Brain microvascular endothelial cell (primary cell): ENCODE measurements at regions not wholly inside any gene's neighbourhood (a gene's known extent, or its start where the extent isn't known, plus 50 kb on each side); places are given as distances from the start of the nearest gene placed in this dataset.
A peak's percentile ranks its signal among the peaks of the same experiment; 100 is the strongest.

Experiments used
- DNase-seq: peaks from one replicate; pipeline ENCODE4 v3.0.0-alpha.2; 2020
- H3K27ac ChIP-seq: fragments of 250-450 bp; sonication (Bioruptor Pico); 2 replicates; pipeline ENCODE4 v1.5.1; 2020; ENCODE audit warnings: mild to moderate bottlenecking, moderate library complexity
- H3K27me3 ChIP-seq: fragments of 250-450 bp; sonication (Bioruptor Pico); replicated peaks from 2 replicates; pipeline ENCODE4 v1.5.1; 2020; ENCODE audit warnings: mild to moderate bottlenecking
- H3K36me3 ChIP-seq: fragments of 250-450 bp; sonication (Bioruptor Pico); replicated peaks from 2 replicates; pipeline ENCODE4 v1.5.1; 2020; ENCODE audit warnings: mild to moderate bottlenecking
- H3K4me3 ChIP-seq: 2 replicates; pipeline ENCODE4 v1.5.1; 2011; ENCODE audit warnings: low read depth, mild to moderate bottlenecking, control low read depth, low read length, moderate library complexity
- in situ Hi-C: cut with HindIII; loops from 2 replicates; pipeline ENCODE4 v1.10.0; 2017; ENCODE audit warnings: low sequenced_read_pairs, low pct_ligation_motif_present
- TF ChIP-seq, protein P1 (sequence below): IDR thresholded peaks from 2 replicates; pipeline ENCODE4 v1.5.1; 2011; ENCODE audit warnings: low read depth, mild to moderate bottlenecking, moderate library complexity, low read length, control low read depth, inconsistent platforms; ENCODE audit errors: missing control alignments

DNA sequence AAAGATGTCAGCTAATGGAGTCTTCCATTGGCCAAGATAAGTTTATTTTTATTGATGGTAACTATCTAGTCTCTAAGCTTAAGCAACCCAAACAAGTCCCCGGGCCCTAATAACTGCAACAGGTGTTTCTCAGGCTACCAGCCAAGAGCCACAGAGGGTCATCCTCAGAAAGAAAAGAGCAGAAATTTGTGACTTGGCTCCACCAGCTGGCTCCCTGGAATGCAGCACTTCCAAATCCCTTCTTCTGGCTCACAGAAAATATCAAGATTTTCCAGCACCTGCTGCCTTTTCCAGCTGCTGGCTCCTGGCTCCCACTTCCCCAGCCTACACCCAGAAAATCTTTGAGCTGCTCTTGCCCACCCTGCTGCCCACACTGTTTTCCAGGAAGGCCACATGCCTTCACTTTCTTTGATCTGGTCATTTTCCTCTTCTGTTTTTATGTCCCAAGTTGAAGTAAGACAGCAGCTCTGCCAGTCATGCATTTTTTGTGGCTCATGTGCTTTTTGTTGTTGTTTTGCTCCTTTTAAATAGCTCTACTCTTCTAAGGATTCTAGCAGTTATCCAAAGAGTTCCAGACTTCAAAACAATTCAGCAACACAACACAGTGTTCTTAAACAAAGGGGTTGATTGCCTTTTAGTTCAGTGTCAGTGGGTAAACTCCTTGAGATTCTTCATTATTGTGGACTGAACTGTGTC, 151.0 kb upstream of the SMLR1 start:
- no peaks in the 10 kb centered on the region for H3K36me3 ChIP-seq
- H3K27me3 ChIP-seq, result no peaks in the 10 kb centered on the region
- TF ChIP-seq, protein P1, sequence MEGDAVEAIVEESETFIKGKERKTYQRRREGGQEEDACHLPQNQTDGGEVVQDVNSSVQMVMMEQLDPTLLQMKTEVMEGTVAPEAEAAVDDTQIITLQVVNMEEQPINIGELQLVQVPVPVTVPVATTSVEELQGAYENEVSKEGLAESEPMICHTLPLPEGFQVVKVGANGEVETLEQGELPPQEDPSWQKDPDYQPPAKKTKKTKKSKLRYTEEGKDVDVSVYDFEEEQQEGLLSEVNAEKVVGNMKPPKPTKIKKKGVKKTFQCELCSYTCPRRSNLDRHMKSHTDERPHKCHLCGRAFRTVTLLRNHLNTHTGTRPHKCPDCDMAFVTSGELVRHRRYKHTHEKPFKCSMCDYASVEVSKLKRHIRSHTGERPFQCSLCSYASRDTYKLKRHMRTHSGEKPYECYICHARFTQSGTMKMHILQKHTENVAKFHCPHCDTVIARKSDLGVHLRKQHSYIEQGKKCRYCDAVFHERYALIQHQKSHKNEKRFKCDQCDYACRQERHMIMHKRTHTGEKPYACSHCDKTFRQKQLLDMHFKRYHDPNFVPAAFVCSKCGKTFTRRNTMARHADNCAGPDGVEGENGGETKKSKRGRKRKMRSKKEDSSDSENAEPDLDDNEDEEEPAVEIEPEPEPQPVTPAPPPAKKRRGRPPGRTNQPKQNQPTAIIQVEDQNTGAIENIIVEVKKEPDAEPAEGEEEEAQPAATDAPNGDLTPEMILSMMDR, result peak; percentile 40
- peak; percentile 25 for DNase-seq
- H3K27ac ChIP-seq, result peak overlapping the region; percentile 70
- no peak overlapping the region for H3K4me3 ChIP-seq
- in situ Hi-C loops, result no loop called here

- DNase-seq, result no peak
- in situ Hi-C loops, result no loop called here
- Histone ChIP-seq H3K27ac (no peak overlapping the region), H3K36me3 (no peaks in the 10 kb centered on the region), H3K4me3 (no peak overlapping the region), H3K27me3 (no peaks in the 10 kb centered on the region)
- TF ChIP-seq, protein P1, result no peak
Observed at GRCh38 chr6:130676773-130677144, 150.4 kb upstream of the SMLR1 start.

DNA sequence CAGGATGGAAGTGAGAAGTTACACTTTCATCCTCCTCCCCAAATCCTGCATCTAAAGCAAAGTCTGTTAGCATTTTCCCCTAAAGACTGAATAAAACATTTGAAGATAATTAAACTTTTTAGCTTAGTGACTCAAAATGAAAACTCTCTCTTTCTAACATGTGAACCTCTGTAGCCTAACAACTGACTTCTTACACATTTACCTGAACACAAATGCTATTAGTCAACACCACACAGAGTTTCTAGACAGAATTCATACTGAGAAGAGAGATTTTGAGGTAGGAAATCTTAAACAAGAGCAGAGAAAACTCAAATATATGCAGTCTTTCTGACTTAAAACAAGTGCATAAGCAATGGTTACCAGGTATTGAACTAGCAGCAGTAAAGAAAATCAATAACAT, 149.9 kb upstream of the SMLR1 start:
- H3K4me3 ChIP-seq, result no peak overlapping the region
- TF ChIP-seq, protein P1, result no peak
- no peak overlapping the region for H3K27ac ChIP-seq
- no peaks in the 10 kb centered on the region for H3K27me3 ChIP-seq
- no peak for DNase-seq
- H3K36me3 ChIP-seq, result no peaks in the 10 kb centered on the region
- in situ Hi-C loops, result no loop called here

DNA sequence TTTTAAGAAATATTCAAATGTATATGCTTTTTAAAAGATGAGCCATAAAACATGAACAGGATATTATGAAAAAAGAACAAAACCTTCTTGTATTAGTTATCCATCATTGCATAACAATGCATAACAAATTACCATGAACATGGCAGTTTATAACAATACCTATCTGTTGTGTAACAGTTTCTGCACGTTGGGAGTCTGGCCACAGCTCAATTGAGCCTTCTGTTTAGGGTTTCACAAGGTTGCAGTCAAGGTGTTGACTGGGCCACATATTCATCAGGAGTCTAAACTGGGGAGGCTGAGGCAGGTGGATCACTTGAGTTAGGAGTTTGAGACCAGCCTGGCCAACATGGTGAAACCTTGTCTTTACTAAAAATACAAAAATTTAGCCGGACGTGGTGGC, 149.4 kb upstream of the SMLR1 start:
- H3K27me3 ChIP-seq, result no peaks in the 10 kb centered on the region
- in situ Hi-C loops, result no loop called here
- no peak overlapping the region for H3K4me3 ChIP-seq
- H3K36me3 ChIP-seq, result no peaks in the 10 kb centered on the region
- DNase-seq, result no peak
- TF ChIP-seq, protein P1, result no peak
- no peak overlapping the region for H3K27ac ChIP-seq

DNA sequence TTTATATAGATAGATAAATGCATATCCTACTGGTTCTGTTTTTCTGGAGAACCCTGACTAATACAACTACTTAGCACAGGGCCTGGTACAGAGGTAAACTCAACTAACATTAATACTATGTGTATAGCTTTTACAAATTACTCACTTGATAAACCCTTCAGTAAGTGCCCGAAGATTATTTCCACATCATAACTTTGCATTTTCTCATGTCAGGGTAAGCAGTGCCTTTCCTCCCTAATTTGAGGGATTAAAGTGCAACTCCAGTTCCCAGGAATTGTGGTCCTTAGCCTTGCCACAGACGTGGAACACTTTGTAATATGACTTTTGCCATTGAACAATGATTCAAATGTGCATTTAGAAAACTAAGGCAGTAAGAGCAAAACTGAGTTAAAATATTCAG, 147.5 kb upstream of the SMLR1 start:
- in situ Hi-C loops, result no loop called here
- Histone ChIP-seq H3K27ac (no peak overlapping the region), H3K4me3 (no peak overlapping the region), H3K36me3 (no peaks in the 10 kb centered on the region), H3K27me3 (no peaks in the 10 kb centered on the region)
- TF ChIP-seq, protein P1, result no peak
- DNase-seq, result no peak

DNA sequence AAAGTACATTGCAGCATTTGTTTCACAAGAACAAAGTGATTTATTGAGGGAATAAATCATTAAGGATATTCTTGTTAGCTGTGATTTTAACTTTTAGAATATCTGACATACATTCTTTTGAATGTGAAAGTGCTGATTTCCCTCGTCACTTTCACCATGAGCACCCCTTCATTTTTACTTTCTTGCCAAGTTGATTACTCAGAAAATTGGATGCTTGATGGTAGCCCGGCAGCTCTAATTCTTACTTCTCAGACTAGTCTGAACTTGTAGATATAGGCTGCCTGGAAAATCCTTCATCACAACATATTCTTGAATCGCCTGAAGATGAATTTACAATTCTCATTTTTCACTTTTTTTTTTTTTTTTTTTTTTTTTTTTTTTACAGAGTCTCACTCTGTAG, 147.1 kb upstream of the SMLR1 start:
- Histone ChIP-seq H3K4me3 (no peak overlapping the region), H3K27ac (no peak overlapping the region), H3K27me3 (no peaks in the 10 kb centered on the region), H3K36me3 (no peaks in the 10 kb centered on the region)
- TF ChIP-seq, protein P1, result no peak
- in situ Hi-C loops, result no loop called here
- DNase-seq, result no peak
